Neural cell (in vitro differentiated cells): ENCODE measurements at regions not wholly inside any gene's neighbourhood (a gene's known extent, or its start where the extent isn't known, plus 50 kb on each side); places are given as distances from the start of the nearest gene placed in this dataset.

Experiments
- H2AFZ ChIP-seq: fragments of 200-600, 300-800 bp; sonication (generic), shearing (Covaris generic); 2 replicates; pipeline ENCODE4 v1.6.0; 2014; ENCODE audit warnings: low read depth, mild to moderate bottlenecking, antibody characterized with exemption, low read length, moderate library complexity
- H3F3A ChIP-seq: fragments of 200-600 bp; shearing (Covaris generic); 2 replicates; pipeline ENCODE4 v1.6.1; 2016; ENCODE audit warnings: mild to moderate bottlenecking, moderate library complexity, mixed read lengths, antibody characterized with exemption, low read length; ENCODE audit not compliant: insufficient read depth, poor library complexity, severe bottlenecking
- H3K27ac ChIP-seq: fragments of 200-600, 300-800 bp; sonication (generic), shearing (Covaris generic); 2 replicates; pipeline ENCODE4 v1.5.1; 2014; ENCODE audit warnings: mild to moderate bottlenecking, low read length, moderate library complexity
- H3K27me3 ChIP-seq: fragments of 300-800, 200-600 bp; sonication (generic), shearing (Covaris generic); 2 replicates; pipeline ENCODE4 v1.6.0; 2014; ENCODE audit warnings: mild to moderate bottlenecking, low read depth, low read length, moderate library complexity; ENCODE audit not compliant: insufficient read depth
- H3K36me3 ChIP-seq: fragments of 300-800, 200-600 bp; sonication (generic), shearing (Covaris generic); 2 replicates; pipeline ENCODE4 v1.5.1; 2014; ENCODE audit warnings: mild to moderate bottlenecking, antibody characterized with exemption, low read length, moderate library complexity; ENCODE audit not compliant: insufficient read depth
- H3K4me2 ChIP-seq: fragments of 300-800, 200-600 bp; sonication (generic), shearing (Covaris generic); 2 replicates; pipeline ENCODE4 v1.6.0; 2014; ENCODE audit warnings: mild to moderate bottlenecking, low read length
- H3K4me3 ChIP-seq: fragments of 300-800, 200-600 bp; sonication (generic), shearing (Covaris generic); 2 replicates; pipeline ENCODE4 v1.5.1; 2014; ENCODE audit warnings: mild to moderate bottlenecking, low read length, moderate library complexity
- H3K79me2 ChIP-seq: fragments of 200-600 bp; shearing (Covaris generic); replicated peaks from 2 replicates; pipeline ENCODE4 v1.6.0; 2014; ENCODE audit warnings: mild to moderate bottlenecking, low read length, moderate library complexity; ENCODE audit not compliant: insufficient read depth
- H3K9ac ChIP-seq: fragments of 300-800, 200-600 bp; sonication (generic), shearing (Covaris generic); 2 replicates; pipeline ENCODE4 v1.6.1; 2016; ENCODE audit warnings: mild to moderate bottlenecking, low read length, mixed read lengths
- H3K9me2 ChIP-seq: fragments of 200-600 bp; shearing (Covaris generic); 2 replicates; pipeline ENCODE4 v1.6.1; 2016; ENCODE audit warnings: mild to moderate bottlenecking, low read length, mixed read lengths; ENCODE audit not compliant: insufficient read depth
- H3K9me3 ChIP-seq: fragments of 200-600, 300-800 bp; sonication (generic), shearing (Covaris generic); 2 replicates; pipeline ENCODE4 v1.6.1; 2016; ENCODE audit warnings: mild to moderate bottlenecking, mixed run types, low read length, moderate library complexity, mixed read lengths
- H4K20me1 ChIP-seq: fragments of 200-600 bp; shearing (Covaris generic); 2 replicates; pipeline ENCODE4 v1.6.1; 2016; ENCODE audit warnings: mild to moderate bottlenecking, mixed run types; ENCODE audit not compliant: insufficient read depth
- CTCF ChIP-seq: fragments of 450-650 bp; IDR thresholded peaks from 2 replicates; pipeline ENCODE4 v1.5.1; 2014; ENCODE audit warnings: antibody characterized with exemption, mild to moderate bottlenecking, moderate library complexity; ENCODE audit not compliant: poor library complexity, severe bottlenecking
- EP300 ChIP-seq: fragments of 450-650 bp; conservative IDR thresholded peaks from 2 replicates; pipeline ENCODE4 v1.6.1; 2014; ENCODE audit warnings: antibody characterized with exemption, mild to moderate bottlenecking, moderate library complexity; ENCODE audit not compliant: poor library complexity, severe bottlenecking
- EZH2 ChIP-seq: fragments of 200-600, 300-800 bp; shearing (Covaris generic), sonication (generic); IDR thresholded peaks from 2 replicates; pipeline ENCODE4 v1.6.1; 2014; ENCODE audit warnings: antibody characterized with exemption, low read length, borderline replicate concordance, mild to moderate bottlenecking; ENCODE audit not compliant: insufficient read depth, poor library complexity, severe bottlenecking
- MXI1 ChIP-seq: fragments of 450-650 bp; conservative IDR thresholded peaks from 2 replicates; pipeline ENCODE4 v1.6.1; 2014; ENCODE audit warnings: antibody characterized with exemption, mild to moderate bottlenecking; ENCODE audit not compliant: poor library complexity, severe bottlenecking
- POLR2AphosphoS5 ChIP-seq: IDR thresholded peaks from 2 replicates; pipeline ENCODE4 v1.6.1; 2012
- RAD21 ChIP-seq: fragments of 450-650 bp; conservative IDR thresholded peaks from 2 replicates; pipeline ENCODE4 v1.6.1; 2014; ENCODE audit warnings: antibody characterized with exemption, mild to moderate bottlenecking, moderate library complexity
- SMC3 ChIP-seq: fragments of 450-650 bp; conservative IDR thresholded peaks from 2 replicates; pipeline ENCODE4 v1.6.1; 2014; ENCODE audit warnings: antibody characterized with exemption, mild to moderate bottlenecking, moderate library complexity; ENCODE audit not compliant: poor library complexity
- TAF1 ChIP-seq: IDR thresholded peaks from 2 replicates; pipeline ENCODE4 v1.6.1; 2012; ENCODE audit warnings: low read depth
- TF ChIP-seq, protein P1 (sequence below): IDR thresholded peaks from 2 replicates; pipeline ENCODE4 v1.6.1; 2012; ENCODE audit warnings: borderline replicate concordance

GRCh38 chr18:51639541-51639940, 442.1 kb upstream of the MEX3C start:
- Histone ChIP-seq H3K79me2 (no peaks in the 10 kb centered on the region), H3K36me3 (no peaks in the 10 kb centered on the region), H3K4me3 (no peak overlapping the region), H3F3A (no peaks in the 10 kb centered on the region), H3K9ac (no peak overlapping the region), H3K27ac (no peak overlapping the region), H4K20me1 (no peaks in the 10 kb centered on the region), H3K27me3 (no peaks in the 10 kb centered on the region), H3K4me2 (no peak overlapping the region), H3K9me2 (no peaks in the 10 kb centered on the region), H2AFZ (no peak overlapping the region), H3K9me3 (peaks cover 4% of the 10 kb centered on the region)
- TF ChIP-seq POLR2AphosphoS5: no peak
- no peak for TF ChIP-seq RAD21
- TF ChIP-seq TAF1: no peak
- no peak for TF ChIP-seq MXI1
- no peak for TF ChIP-seq SMC3
- TF ChIP-seq EP300: no peak
- TF ChIP-seq CTCF: no peak
- TF ChIP-seq EZH2: no peak
- TF ChIP-seq, protein P1, sequence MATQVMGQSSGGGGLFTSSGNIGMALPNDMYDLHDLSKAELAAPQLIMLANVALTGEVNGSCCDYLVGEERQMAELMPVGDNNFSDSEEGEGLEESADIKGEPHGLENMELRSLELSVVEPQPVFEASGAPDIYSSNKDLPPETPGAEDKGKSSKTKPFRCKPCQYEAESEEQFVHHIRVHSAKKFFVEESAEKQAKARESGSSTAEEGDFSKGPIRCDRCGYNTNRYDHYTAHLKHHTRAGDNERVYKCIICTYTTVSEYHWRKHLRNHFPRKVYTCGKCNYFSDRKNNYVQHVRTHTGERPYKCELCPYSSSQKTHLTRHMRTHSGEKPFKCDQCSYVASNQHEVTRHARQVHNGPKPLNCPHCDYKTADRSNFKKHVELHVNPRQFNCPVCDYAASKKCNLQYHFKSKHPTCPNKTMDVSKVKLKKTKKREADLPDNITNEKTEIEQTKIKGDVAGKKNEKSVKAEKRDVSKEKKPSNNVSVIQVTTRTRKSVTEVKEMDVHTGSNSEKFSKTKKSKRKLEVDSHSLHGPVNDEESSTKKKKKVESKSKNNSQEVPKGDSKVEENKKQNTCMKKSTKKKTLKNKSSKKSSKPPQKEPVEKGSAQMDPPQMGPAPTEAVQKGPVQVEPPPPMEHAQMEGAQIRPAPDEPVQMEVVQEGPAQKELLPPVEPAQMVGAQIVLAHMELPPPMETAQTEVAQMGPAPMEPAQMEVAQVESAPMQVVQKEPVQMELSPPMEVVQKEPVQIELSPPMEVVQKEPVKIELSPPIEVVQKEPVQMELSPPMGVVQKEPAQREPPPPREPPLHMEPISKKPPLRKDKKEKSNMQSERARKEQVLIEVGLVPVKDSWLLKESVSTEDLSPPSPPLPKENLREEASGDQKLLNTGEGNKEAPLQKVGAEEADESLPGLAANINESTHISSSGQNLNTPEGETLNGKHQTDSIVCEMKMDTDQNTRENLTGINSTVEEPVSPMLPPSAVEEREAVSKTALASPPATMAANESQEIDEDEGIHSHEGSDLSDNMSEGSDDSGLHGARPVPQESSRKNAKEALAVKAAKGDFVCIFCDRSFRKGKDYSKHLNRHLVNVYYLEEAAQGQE: no peak

DNA sequence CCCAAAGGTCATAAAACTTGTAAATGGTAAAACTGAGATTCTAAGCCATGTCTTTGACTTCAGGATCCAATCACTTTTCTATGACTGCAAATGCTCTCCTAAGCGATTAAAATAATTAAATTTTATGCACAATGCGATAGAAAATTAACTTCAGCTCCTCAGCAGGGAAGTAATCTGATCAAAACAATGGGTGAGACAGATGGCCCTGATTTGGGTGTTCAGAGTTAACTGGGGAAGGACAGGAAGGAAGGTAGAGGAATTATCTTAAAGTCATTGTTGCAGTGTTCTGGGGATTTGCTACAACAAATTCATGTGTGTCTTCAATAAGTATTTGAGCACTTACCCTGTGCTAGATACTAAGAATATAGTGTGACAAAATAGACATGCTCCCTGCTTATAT, 446.0 kb upstream of the MEX3C start:
- Histone ChIP-seq H4K20me1 (no peaks in the 10 kb centered on the region), H2AFZ (no peak overlapping the region), H3K79me2 (no peaks in the 10 kb centered on the region), H3K9ac (no peak overlapping the region), H3K27me3 (no peaks in the 10 kb centered on the region), H3K4me2 (no peak overlapping the region), H3K36me3 (no peaks in the 10 kb centered on the region), H3K27ac (no peak overlapping the region), H3K9me3 (no peaks in the 10 kb centered on the region), H3F3A (no peaks in the 10 kb centered on the region), H3K4me3 (no peak overlapping the region), H3K9me2 (no peaks in the 10 kb centered on the region)
- TF ChIP-seq RAD21 (no peak), EP300 (no peak), MXI1 (no peak), SMC3 (no peak), CTCF (no peak), TAF1 (no peak), POLR2AphosphoS5 (no peak), EZH2 (no peak)
- TF ChIP-seq, protein P1: no peak
